B cell (primary cell): ENCODE measurements at regions not wholly inside any gene's neighbourhood (a gene's known extent, or its start where the extent isn't known, plus 50 kb on each side); places are given as distances from the start of the nearest gene placed in this dataset.

Experiments
- ATAC-seq: fragments of 200-7000 bp; cut with Tn5 transposase; one replicate; pipeline ENCODE4 v1.10.0; 2021; ENCODE audit warnings: low read depth, mild to moderate bottlenecking, moderate number of reproducible peaks, moderate library complexity
- CTCF ChIA-PET: fragments of 350-600 bp; sonication (Branson Sonifier 250); formaldehyde crosslinking; loops from one replicate; lab custom pipeline; 2021; ENCODE audit warnings: antibody characterized with exemption, inconsistent platforms; lab: Charles Lee
- POLR2A ChIA-PET: fragments of 350-600 bp; sonication (Branson Sonifier 250); formaldehyde crosslinking; loops from one replicate; lab custom pipeline; 2021; ENCODE audit warnings: antibody characterized with exemption; lab: Charles Lee
- DNase-seq: peaks from one replicate; pipeline ENCODE4 v3.0.0; 2013
- H2AFZ ChIP-seq: 2 replicates; pipeline ENCODE4 v1.6.1; 2012; ENCODE audit warnings: mild to moderate bottlenecking, low read depth, low read length; ENCODE audit not compliant: insufficient read depth, poor library complexity, severe bottlenecking
- H3K27ac ChIP-seq, 2 donors: 1 replicate in 1 of 2; 2 replicates in 1 of 2; pipeline ENCODE4 v1.5.1; 2012 to 2013; ENCODE audit warnings: low read length in 2 of 2, mild to moderate bottlenecking in 2 of 2, moderate library complexity in 1 of 2
- H3K27me3 ChIP-seq, 4 experiments: fragments of 200-600 bp in 1 of 4; sonication (generic) in 1 of 4; replicated peaks in 1 of 4; 1 replicate in 2 of 4; 2 replicates in 2 of 4; pipeline versions ENCODE4 v1.6.1 to v1.7.0; 2013 to 2016; ENCODE audit warnings: low read length in 3 of 4, mild to moderate bottlenecking in 2 of 4, mixed read lengths in 1 of 4, moderate library complexity in 1 of 4; ENCODE audit not compliant: insufficient read depth in 4 of 4, control insufficient read depth in 3 of 4; ENCODE audit errors: control extremely low read depth in 1 of 4
- H3K36me3 ChIP-seq, 2 experiments: replicated peaks in 1 of 2; 1 replicate in 1 of 2; 2 replicates in 1 of 2; pipeline versions ENCODE4 v1.6.1 to v1.7.1; 2013; ENCODE audit warnings: low read length in 1 of 2; ENCODE audit not compliant: insufficient read depth in 2 of 2, control insufficient read depth in 1 of 2; ENCODE audit errors: control extremely low read depth in 1 of 2, extremely low read depth in 1 of 2
- H3K4me1 ChIP-seq, 2 donors: fragments of 200-600 bp in 1 of 2; sonication (generic) in 1 of 2; 1 replicate in 1 of 2; 2 replicates in 1 of 2; pipeline versions ENCODE4 v1.5.1 to v1.6.1; 2013 to 2017; ENCODE audit warnings: low read length in 2 of 2; ENCODE audit not compliant: control insufficient read depth in 2 of 2, insufficient read depth in 2 of 2
- H3K4me2 ChIP-seq: replicated peaks from 2 replicates; pipeline ENCODE3; 2012; ENCODE audit warnings: mild to moderate bottlenecking, low read depth, low read length; ENCODE audit not compliant: poor library complexity, severe bottlenecking
- H3K4me3 ChIP-seq, 5 experiments: fragments of 200-600 bp in 1 of 5; sonication (generic) in 1 of 5; 1 replicate in 3 of 5; 2 replicates in 2 of 5; pipeline versions ENCODE4 v1.5.1 to v1.7.0; 2011 to 2016; ENCODE audit warnings: low read length in 4 of 5, mild to moderate bottlenecking in 4 of 5, low read depth in 2 of 5, control low read depth in 1 of 5, moderate library complexity in 1 of 5; ENCODE audit not compliant: insufficient read depth in 1 of 5; ENCODE audit errors: control extremely low read depth in 1 of 5, extremely low read depth in 1 of 5
- H3K79me2 ChIP-seq: fragments of 200-600 bp; sonication (generic); one replicate; pipeline ENCODE4 v1.6.0; 2016; ENCODE audit warnings: low read length; ENCODE audit not compliant: control insufficient read depth, insufficient read depth
- H3K9ac ChIP-seq: fragments of 200-600 bp; sonication (generic); 2 replicates; pipeline ENCODE4 v1.6.1; 2017; ENCODE audit warnings: mild to moderate bottlenecking, low read length, moderate library complexity
- H3K9me3 ChIP-seq, 3 donors: one replicate each; pipeline versions ENCODE4 v1.6.1 to v1.7.1; 2013; ENCODE audit warnings: low read length in 2 of 3; ENCODE audit not compliant: control insufficient read depth in 2 of 3, insufficient read depth in 1 of 3; ENCODE audit errors: control extremely low read depth in 1 of 3
- H4K20me1 ChIP-seq: 2 replicates; pipeline ENCODE4 v1.6.0; 2012; ENCODE audit warnings: mild to moderate bottlenecking, low read length; ENCODE audit not compliant: insufficient read depth, control insufficient read depth, poor library complexity, severe bottlenecking
- H3K27ac Mint-ChIP-seq: one replicate; pipeline ENCODE4 v1.8.0; 2021; ENCODE audit warnings: mixed read lengths
- H3K27me3 Mint-ChIP-seq: one replicate; pipeline ENCODE4 v1.8.0; 2021; ENCODE audit warnings: mixed read lengths
- H3K4me1 Mint-ChIP-seq: one replicate; pipeline ENCODE4 v1.8.0; 2021; ENCODE audit warnings: mixed read lengths
- H3K4me3 Mint-ChIP-seq: one replicate; pipeline ENCODE4 v1.8.0; 2021; ENCODE audit warnings: mixed read lengths
- H3K9me3 Mint-ChIP-seq: one replicate; pipeline ENCODE4 v1.8.0; 2022; ENCODE audit warnings: mixed read lengths; ENCODE audit not compliant: insufficient read depth
- EZH2 ChIP-seq: IDR thresholded peaks from 2 replicates; pipeline ENCODE4 v1.6.1; 2012; ENCODE audit warnings: borderline replicate concordance, low read depth, mild to moderate bottlenecking, moderate library complexity, low read length; ENCODE audit not compliant: insufficient read depth, poor library complexity, severe bottlenecking
- WGBS: methylation state at CpG from one replicate; pipeline ENCODE4 v1.1.5; 2013; ENCODE audit warnings: missing lambda C conversion rate; ENCODE audit not compliant: insufficient coverage; 5-methylcytosine and 5-hydroxymethylcytosine counted together
- intact Hi-C: fragments of 100-400 bp; cut with micrococcal nuclease; formaldehyde crosslinking; loops from one replicate; pipeline ENCODE4 v1.10.0; 2022
- TF ChIP-seq, protein P1 (sequence below): fragments of 200-600 bp; IDR thresholded peaks from one replicate; pipeline ENCODE4 v1.8.0; 2022; ENCODE audit warnings: antibody characterized with exemption, mild to moderate bottlenecking

DNA sequence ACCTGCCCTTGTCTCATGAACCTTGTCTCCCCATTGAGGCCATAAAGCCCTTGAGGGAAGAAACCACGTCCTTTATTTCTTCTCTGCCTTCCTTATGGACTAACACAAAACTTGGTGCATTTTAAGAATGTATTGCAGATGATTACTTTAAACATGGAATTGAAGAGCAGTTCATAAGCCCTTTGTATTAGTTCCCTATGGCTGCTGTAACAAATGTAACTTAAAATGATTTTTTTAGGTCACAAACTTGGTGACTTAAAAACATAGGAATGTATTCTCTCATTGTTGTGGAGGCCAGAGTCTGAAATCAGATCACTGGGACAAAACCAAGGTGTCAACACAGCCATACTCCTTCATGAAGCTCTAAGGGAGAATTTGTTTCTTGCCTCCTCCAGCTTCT, 185.5 kb downstream of the PHLDA1 start:
- Histone ChIP-seq H4K20me1 (no peaks in the 10 kb centered on the region), H3K4me2 (no peak overlapping the region), H2AFZ (no peak overlapping the region), H3K27me3 (no peaks in the 10 kb centered on the region), H3K9ac (no peak overlapping the region), H3K27ac (no peak overlapping the region), H3K79me2 (no peaks in the 10 kb centered on the region), H3K9me3 (no peaks in the 10 kb centered on the region), H3K4me3 (no peak overlapping the region), H3K4me1 (no peaks in the 10 kb centered on the region), H3K36me3 (no peaks in the 10 kb centered on the region)
- peaks cover 2% of the 10 kb centered on the region for H3K9me3 Mint-ChIP-seq
- ATAC-seq = no peak
- peaks cover 17% of the 10 kb centered on the region for H3K27me3 Mint-ChIP-seq
- no peak for DNase-seq
- ChIA-PET POLR2A (no interaction called here), CTCF (no interaction called here)
- H3K27ac Mint-ChIP-seq = no peak overlapping the region
- no CpG with 5 or more reads among the region's 1 CpG for whole genome bisulfite sequencing
- H3K4me3 Mint-ChIP-seq = no peak overlapping the region
- intact Hi-C loops = no loop called here
- TF ChIP-seq, protein P1, sequence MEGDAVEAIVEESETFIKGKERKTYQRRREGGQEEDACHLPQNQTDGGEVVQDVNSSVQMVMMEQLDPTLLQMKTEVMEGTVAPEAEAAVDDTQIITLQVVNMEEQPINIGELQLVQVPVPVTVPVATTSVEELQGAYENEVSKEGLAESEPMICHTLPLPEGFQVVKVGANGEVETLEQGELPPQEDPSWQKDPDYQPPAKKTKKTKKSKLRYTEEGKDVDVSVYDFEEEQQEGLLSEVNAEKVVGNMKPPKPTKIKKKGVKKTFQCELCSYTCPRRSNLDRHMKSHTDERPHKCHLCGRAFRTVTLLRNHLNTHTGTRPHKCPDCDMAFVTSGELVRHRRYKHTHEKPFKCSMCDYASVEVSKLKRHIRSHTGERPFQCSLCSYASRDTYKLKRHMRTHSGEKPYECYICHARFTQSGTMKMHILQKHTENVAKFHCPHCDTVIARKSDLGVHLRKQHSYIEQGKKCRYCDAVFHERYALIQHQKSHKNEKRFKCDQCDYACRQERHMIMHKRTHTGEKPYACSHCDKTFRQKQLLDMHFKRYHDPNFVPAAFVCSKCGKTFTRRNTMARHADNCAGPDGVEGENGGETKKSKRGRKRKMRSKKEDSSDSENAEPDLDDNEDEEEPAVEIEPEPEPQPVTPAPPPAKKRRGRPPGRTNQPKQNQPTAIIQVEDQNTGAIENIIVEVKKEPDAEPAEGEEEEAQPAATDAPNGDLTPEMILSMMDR = no peak
- TF ChIP-seq EZH2 = no peak
- H3K4me1 Mint-ChIP-seq = no peaks in the 10 kb centered on the region

DNA sequence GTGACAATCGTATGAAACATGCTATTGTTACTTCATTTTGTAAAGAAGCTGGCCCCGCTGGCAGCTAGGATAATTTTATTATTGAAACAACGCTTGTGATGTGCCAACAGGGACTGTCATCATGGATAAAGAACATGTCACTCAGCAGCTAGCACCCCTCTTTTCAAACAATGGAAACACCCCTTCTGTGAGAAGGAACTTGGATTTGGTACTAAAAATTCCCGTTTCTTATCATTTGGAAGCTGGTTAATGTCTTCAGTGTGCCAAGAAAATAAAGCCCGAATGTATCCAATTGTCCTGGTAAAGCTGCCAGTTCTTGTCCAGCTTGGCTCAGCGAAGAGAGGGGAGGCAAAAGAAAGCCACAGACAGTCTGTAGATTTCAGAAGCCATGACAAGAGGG, 186.6 kb downstream of the PHLDA1 start:
- Histone ChIP-seq H3K79me2 (no peaks in the 10 kb centered on the region), H3K4me3 (no peak overlapping the region), H4K20me1 (no peaks in the 10 kb centered on the region), H3K27ac (no peak overlapping the region), H3K9me3 (no peaks in the 10 kb centered on the region), H2AFZ (no peak overlapping the region), H3K4me1 (no peaks in the 10 kb centered on the region), H3K36me3 (no peaks in the 10 kb centered on the region), H3K9ac (no peak overlapping the region), H3K4me2 (no peak overlapping the region), H3K27me3 (no peaks in the 10 kb centered on the region)
- intact Hi-C loops = no loop called here
- TF ChIP-seq EZH2 = no peak
- TF ChIP-seq, protein P1 = no peak
- ChIA-PET CTCF (no interaction called here), POLR2A (no interaction called here)
- peaks cover 2% of the 10 kb centered on the region for H3K9me3 Mint-ChIP-seq
- DNase-seq (no peak), ATAC-seq (no peak)
- H3K4me3 Mint-ChIP-seq = no peak overlapping the region
- no peaks in the 10 kb centered on the region for H3K4me1 Mint-ChIP-seq
- 94% methylated on average over 3 of the region's 6 CpGs for WGBS
- H3K27ac Mint-ChIP-seq = no peak overlapping the region
- H3K27me3 Mint-ChIP-seq = peaks cover 16% of the 10 kb centered on the region
